T47D (cell line): ENCODE measurements at regions not wholly inside any gene's neighbourhood (a gene's known extent, or its start where the extent isn't known, plus 50 kb on each side); places are given as distances from the start of the nearest gene placed in this dataset.

ENCODE experiments used
- DNase-seq, 2 experiments: peaks; one replicate each; pipeline versions ENCODE4 v3.0.0 to v3.0.0-alpha.2; 2011 to 2012; ENCODE audit warnings: low read depth in 1 of 2, low spot score in 1 of 2
- JUND ChIP-seq: IDR thresholded peaks from 2 replicates; pipeline ENCODE4 v1.6.1; 2012; ENCODE audit warnings: low read depth
- in situ Hi-C: cut with HindIII; loops from 2 replicates; pipeline ENCODE4 v1.10.0; 2016; ENCODE audit warnings: low sequenced_read_pairs, low pct_unique_long_range_greater_than_20kb

- no peak for DNase-seq
- TF ChIP-seq JUND, result no peak
- in situ Hi-C loops, result no loop called here
Measured at GRCh38 chr3:44076221-44076829, 165.4 kb upstream of the TOPAZ1 start.

GRCh38 chr3:44077267-44077666 is 164.4 kb upstream of the TOPAZ1 start:
- DNase-seq, result peak in 1 of 2 experiments; percentile 30
- TF ChIP-seq JUND, result no peak
- in situ Hi-C loops, result no loop called here

GRCh38 chr3:44078863-44079262 is 162.8 kb upstream of the TOPAZ1 start:
- in situ Hi-C loops, result no loop called here
- no peak for TF ChIP-seq JUND
- no peak for DNase-seq

- no peak for DNase-seq
- in situ Hi-C loops, result no loop called here
- no peak for TF ChIP-seq JUND
Measured at GRCh38 chr3:44079916-44080315, 161.8 kb upstream of the TOPAZ1 start.

GRCh38 chr3:44080474-44081072 is 161.1 kb upstream of the TOPAZ1 start:
- no peak for TF ChIP-seq JUND
- no peak for DNase-seq
- in situ Hi-C loops, result no loop called here

GRCh38 chr3:44090036-44090435 is 151.7 kb upstream of the TOPAZ1 start:
- no peak for TF ChIP-seq JUND
- in situ Hi-C loops, result no loop called here
- DNase-seq, result no peak

GRCh38 chr3:44092497-44092896 is 149.2 kb upstream of the TOPAZ1 start:
- in situ Hi-C loops, result no loop called here
- no peak for DNase-seq

GRCh38 chr3:44093531-44093930 is 148.2 kb upstream of the TOPAZ1 start:
- in situ Hi-C loops, result no loop called here
- DNase-seq, result no peak
- no peak for TF ChIP-seq JUND

More at GRCh38 chr3:44092497-44092896, 149.2 kb upstream of the TOPAZ1 start:
- TF ChIP-seq JUND, result no peak

- in situ Hi-C loops, result no loop called here
- DNase-seq, result no peak
- TF ChIP-seq JUND, result no peak
Measured at GRCh38 chr3:44098656-44099415, 142.8 kb upstream of the TOPAZ1 start.

GRCh38 chr3:44099566-44100297 is 142.0 kb upstream of the TOPAZ1 start:
- no peak for DNase-seq
- no peak for TF ChIP-seq JUND
- in situ Hi-C loops, result no loop called here

GRCh38 chr3:44100298-44100695 is 141.4 kb upstream of the TOPAZ1 start:
- in situ Hi-C loops, result no loop called here
- DNase-seq, result no peak
- TF ChIP-seq JUND, result no peak

- in situ Hi-C loops, result no loop called here
- DNase-seq, result no peak
- no peak for TF ChIP-seq JUND
Measured at GRCh38 chr3:44104043-44104442, 137.6 kb upstream of the TOPAZ1 start.
